Activated CD4-positive, alpha-beta T cell treated with anti-CD3 and anti-CD28 coated beads, Interleukin-2, Interleukin-6, amounts not matched to agents 100 ng/mL and 50 ng/mL, durations not matched to agents 16 hours and 8 hours (primary cell): ENCODE measurements at regions not wholly inside any gene's neighbourhood (a gene's known extent, or its start where the extent isn't known, plus 50 kb on each side); places are given as distances from the start of the nearest gene placed in this dataset.

Source experiments
- DNase-seq: peaks from one replicate; pipeline ENCODE4 v3.0.0-alpha.2; 2020

DNA sequence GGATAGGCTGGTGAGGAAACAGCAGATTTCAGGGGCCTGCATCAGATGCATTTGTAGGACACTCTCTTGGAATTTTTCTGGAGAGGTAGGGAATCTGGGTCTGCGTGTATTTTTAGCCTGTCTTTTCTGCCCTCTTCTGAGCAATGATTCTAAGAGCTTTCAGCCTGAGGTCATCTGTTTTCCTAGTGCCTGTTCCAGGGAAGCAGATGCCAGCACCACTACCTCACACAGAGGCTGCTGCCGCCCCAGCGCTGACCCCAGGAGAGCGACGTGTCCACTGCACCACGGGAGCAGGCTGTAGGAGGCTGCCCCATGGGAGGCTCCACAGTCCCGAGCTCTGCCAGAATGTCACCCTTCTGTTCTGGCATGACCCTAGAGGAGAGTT lies 316.5 kb downstream of the CYP26B1 start:
- no peak for DNase-seq

DNA sequence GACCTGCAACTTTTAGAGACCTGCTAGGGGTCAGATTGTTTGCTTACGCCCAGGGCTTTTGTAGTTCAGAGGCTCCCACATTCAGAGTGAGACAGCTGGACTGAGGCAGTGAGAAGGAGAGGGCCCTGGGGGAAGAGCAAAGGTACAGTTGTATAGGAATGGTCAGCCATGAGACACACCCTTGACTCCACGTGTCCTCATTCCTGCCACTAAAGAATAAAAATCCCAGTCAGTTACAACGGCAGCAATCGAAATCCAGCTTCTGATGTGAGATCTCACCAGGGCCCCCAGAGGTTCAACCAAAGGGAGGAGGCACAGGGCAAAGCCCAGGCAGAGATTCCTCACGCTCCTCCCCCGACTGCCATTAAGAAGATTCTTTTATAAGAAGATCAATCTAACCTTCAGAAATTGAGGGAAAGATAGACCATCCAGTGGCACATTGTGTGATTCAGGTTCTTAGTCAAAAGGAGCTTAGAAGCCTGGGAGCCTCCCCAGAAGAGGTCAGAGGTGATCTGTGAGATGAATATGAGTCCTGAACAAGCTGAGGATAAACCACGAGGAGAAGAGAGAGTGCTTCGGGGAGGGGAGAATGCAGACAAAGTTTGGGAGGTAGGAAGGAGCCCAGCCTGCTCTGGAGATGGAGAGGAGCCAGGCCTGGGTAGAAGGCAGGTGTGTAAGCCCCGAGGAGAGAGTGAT lies 317.0 kb downstream of the CYP26B1 start:
- DNase-seq, result no peak

DNA sequence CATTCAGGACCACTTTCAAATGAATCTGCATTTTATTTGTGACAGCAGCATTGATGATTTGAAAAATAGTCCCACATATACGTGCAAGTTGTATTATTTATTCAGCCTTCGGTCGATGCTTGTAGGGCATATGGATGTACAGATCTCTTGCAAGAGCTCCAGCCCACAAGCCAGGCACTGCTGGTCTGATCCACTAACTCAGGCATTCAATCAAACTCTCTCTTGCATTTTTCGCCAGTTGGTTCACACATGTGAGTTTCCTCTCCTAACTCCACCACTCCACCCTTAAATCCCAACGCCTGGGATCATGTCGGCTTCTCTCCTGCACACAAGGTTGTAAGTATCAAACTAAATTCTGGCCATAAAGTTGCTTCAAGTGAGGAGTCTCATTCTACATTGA lies 318.7 kb downstream of the CYP26B1 start:
- no peak for DNase-seq

DNA sequence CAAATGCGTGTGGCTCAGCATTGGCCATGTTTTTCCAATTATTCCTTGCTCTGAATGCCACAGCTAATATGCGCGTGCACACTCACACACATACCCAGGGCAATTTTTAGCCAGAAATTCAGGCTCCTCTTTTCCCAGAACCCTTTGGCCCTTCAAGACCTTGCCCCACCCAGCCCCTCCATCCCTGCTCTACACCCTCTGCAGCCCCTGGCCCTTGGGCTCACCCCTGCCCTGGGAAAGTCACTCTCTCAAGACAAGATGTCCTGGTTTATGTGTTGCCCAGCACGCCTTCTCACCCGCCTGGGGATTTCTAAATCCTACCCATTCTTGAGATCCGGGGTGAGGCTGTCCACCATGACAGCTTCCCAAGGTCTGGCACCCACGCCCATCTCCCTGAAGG lies 319.7 kb downstream of the CYP26B1 start:
- no peak for DNase-seq

- DNase-seq, result no peak
Measured at GRCh38 chr2:71827524-71827901, 320.1 kb downstream of the CYP26B1 start.

DNA sequence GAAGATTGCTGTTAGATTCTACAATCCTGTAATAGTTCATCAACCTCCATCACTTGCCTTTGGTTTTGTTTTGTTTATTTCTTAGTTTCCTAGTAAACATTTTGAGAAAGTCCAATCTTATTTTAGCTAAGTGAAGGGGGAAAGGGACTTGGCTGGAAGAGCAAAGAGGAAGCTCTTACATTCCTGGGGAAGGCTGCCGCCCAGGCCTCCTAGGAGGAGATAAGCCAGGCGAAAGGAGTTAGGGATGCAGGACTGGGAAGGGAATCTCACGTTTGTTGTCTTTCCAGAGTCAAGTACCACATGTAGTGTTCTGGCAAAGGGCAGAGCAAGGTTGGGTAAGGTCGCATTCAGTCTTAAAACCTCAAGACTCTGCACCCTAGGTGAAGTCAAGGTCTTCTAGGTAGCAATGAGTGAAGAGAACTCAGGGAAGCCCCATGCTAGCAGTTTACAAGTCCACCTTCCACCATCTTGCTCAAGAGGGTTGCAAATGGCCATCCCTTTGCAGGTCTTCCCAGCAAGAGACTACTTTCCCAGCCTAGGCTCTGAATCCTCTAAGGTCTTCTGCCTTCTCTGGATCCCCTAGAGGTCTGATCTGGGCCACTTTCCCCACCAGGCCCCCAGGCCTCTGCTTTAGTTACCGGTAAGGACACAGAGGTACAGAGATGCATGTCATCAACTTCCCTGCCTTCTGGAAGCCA lies 320.7 kb downstream of the CYP26B1 start:
- no peak for DNase-seq

DNA sequence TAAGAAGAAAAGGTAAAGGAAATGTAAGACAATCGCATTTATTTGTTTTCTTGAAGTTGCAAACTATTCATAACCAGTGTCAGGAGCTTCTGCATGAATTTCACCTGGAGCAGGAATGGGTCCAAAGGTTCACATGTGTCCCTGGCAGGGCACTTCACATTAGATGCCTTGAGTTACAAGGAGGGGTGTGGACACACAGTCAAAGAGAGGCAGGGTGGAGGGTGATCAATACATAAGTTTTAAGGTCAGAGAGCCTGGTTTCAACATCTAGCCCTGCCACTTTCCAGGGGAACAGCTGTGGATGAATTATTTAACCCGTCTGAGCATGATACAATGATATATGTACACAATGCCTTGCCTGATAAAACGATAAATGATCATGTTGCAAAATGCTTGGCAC lies 321.4 kb downstream of the CYP26B1 start:
- DNase-seq, result no peak

GRCh38 chr2:71824436-71824835 lies 323.2 kb downstream of the CYP26B1 start:
- DNase-seq, result no peak

DNA sequence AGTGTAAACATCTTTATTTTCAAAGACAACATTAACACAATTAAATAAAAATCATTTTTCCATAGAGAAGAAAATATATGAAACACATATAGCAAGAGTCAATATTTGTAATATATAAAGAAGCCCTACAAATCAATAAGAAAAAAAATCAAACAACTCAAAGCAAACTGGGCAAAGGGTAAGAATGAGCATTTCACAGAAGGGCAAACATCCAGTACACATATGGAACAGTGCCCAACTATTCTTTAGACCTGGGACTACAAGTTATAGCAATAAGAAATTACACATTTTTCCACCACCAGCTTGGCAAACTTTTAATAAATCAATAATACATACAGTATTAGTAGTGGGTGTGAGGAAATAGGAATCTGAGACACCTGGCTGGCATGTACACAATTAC lies 324.1 kb downstream of the CYP26B1 start:
- DNase-seq, result no peak

DNA sequence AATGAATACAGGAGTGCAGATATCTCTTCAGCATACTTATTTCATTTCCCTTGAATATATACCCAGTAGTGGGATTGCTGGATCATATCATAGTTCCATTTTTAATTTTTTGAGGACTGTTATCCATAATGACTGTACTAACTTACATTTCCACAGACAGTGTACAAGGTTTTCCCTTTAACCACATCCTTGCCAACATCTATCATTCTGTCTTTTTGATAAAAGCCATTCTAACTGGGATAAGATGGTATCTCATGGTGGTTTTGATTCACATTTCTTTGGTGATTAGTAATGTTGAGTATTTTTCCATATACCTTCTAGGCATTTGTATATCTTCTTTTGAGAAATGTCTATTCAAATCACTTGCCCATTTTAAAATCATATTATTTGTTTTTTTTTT lies 325.2 kb downstream of the CYP26B1 start:
- no peak for DNase-seq

GRCh38 chr2:71821856-71822255 lies 325.8 kb downstream of the CYP26B1 start:
- no peak for DNase-seq

GRCh38 chr2:71816815-71817214 lies 330.8 kb downstream of the CYP26B1 start:
- DNase-seq, result no peak

- DNase-seq, result no peak
Measured at GRCh38 chr2:71815701-71816474, 331.8 kb downstream of the CYP26B1 start.

DNA sequence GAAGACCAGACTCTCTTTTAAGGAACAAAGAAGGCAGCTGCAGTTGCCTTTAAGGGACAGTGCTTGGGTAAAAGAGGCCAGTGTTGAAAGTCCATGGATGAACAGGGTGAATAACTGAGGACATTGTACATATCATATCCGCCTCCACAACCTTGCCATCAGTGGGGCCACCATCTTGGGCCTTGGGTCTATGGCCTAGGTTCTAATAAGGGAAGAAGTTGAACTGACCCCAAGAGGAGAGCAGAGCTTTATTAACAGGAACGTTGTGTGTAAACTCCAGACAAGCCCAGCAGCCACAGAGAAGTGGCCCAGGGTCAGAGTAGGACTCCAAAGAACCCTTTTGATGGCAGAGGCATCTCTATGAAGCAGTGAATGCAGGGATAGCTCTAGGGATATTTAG lies 332.8 kb downstream of the CYP26B1 start:
- no peak for DNase-seq

- DNase-seq, result no peak
Measured at GRCh38 chr2:71813807-71814470, 333.7 kb downstream of the CYP26B1 start.

- DNase-seq, result no peak
Measured at GRCh38 chr2:71813315-71813714, 334.3 kb downstream of the CYP26B1 start.

DNA sequence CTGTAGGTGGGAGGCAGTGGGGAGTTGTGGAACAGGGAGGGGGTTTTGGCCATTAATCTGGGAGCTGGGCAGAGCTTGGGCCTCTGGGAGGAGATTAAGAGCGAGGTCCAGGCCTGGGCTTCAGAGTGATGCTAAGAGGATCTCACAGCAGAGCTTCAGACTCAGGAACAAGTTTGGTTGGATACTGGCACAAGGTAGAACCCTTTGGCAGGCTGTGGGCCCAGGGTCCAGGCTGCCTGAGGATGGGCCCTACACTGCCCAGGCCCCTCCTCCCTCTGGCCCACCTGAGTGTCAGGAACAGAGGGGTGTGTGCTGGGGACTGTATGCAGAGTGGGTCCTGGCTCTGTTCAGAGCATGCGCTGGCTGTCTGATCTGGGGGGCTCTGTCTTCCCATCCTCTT lies 334.9 kb downstream of the CYP26B1 start:
- no peak for DNase-seq

- DNase-seq, result no peak
Measured at GRCh38 chr2:71811726-71812125, 335.9 kb downstream of the CYP26B1 start.

- DNase-seq, result no peak
Measured at GRCh38 chr2:71811157-71811556, 336.5 kb downstream of the CYP26B1 start.

DNA sequence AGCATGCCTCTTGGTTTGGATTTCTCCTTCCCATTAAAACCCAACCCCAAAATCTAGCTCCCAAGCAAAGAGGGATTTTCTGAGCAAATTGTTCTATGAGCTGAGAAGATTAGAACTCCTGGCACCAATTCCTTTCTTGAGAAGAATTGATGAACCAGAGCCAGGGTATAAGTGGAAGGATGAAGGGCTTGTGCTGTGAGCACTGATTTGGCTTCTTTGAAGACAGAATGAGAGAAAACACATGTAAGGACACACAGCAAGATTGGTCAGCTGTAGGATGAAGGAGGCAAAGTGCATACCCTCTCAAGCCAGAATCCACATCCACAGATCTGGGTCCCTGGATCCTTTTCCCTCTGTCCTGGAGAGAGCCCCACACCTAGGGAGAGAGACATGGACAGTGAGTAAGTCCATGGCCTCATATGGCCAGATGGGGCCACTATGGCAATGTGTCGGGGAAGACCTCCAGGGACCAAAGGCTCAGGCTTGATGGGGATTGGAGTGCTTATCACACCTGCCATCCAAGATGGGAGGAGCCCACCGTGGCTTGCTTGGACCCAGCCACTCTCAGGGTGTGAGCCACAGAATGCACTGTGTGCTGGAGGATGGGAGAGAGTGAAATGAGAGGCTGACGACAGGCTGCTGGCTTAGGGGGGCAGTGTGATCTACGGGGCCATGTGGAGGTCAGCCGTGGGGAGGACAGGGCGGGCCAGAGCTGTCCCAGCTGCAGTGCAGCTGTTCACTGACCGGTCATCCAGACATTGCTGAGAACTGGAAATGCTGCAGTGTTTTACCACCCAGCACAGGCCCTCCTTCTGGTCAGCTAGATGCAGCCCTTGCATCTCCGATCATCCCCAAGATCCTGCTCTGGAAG lies 339.8 kb downstream of the CYP26B1 start:
- no peak for DNase-seq

DNA sequence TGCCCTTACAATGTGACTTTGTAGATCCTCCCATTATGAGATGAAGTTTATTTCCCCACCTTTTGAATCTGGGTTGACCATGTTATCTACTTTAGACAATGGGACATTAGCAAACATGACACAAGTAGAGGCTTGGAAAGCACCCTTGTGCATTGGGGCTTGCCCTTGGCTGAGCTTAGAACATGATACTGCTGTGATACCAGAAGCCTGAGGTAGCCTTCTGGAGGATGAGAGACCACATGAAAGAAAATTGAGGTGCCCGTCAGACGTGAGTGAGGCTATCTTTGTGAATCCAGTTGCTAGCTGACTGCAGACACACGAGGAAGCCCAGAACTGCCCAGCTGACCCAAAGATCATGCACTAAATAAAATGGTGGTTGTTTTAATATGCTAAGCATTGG lies 341.2 kb downstream of the CYP26B1 start:
- DNase-seq, result no peak

GRCh38 chr2:71804281-71804751 lies 343.3 kb downstream of the CYP26B1 start:
- no peak for DNase-seq
